ENCODE measurements at regions not wholly inside any gene's neighbourhood (a gene's known extent, or its start where the extent isn't known, plus 50 kb on each side); places are given as distances from the start of the nearest gene placed in this dataset.
"Not testable (repeated sequence)": the region's sequence is repeated elsewhere in the genome, so short reads cannot be mapped to it uniquely, and the experiment has no call there.

GRCh38 chr4:110850461-110851442, 227.9 kb upstream of the PITX2 start:
- DNase-seq, result no peak

GRCh38 chr4:110851989-110852388, 229.1 kb upstream of the PITX2 start:
- no peak for DNase-seq

- DNase-seq, result no peak
Measured at GRCh38 chr4:110852793-110853192, 229.9 kb upstream of the PITX2 start.

GRCh38 chr4:110853242-110853641, 230.4 kb upstream of the PITX2 start:
- DNase-seq, result no peak

DNA sequence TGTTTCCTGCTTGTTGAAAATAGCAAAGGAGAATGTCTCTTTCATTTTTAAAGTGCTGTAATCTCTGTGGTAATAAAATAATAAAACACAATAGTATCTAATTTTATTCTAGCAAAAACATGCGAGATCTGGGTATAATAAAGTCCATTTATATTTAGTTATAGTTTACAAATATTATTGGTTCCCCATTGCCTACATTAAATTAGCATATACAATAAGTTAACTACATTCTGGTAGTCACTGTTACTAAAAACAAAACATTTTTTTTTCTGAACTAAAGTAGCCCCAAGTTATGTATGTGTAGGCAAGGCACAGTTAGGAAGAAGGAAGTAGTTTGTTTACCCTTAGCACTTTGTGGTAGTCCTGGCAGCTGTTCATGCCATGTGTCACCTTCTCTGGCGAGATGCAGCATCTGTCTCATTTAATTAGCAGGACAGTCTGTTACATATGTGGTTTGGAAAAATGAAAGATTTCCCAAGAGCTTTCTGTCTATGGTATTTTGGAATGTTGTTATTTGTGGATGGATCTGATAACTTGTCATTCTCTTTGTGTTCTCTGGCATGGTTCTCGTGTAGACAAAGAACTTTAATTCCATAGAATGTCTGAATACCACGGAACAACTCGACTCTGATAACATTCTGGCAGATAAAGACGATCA, 231.3 kb upstream of the PITX2 start:
- no peak for DNase-seq

- DNase-seq, result no peak
Measured at GRCh38 chr4:110860125-110860524, 237.2 kb upstream of the PITX2 start.

- DNase-seq, result no peak
Measured at GRCh38 chr4:110860901-110861300, 238.0 kb upstream of the PITX2 start.

- no peak for DNase-seq
Measured at GRCh38 chr4:110865611-110866259, 242.9 kb upstream of the PITX2 start.

DNA sequence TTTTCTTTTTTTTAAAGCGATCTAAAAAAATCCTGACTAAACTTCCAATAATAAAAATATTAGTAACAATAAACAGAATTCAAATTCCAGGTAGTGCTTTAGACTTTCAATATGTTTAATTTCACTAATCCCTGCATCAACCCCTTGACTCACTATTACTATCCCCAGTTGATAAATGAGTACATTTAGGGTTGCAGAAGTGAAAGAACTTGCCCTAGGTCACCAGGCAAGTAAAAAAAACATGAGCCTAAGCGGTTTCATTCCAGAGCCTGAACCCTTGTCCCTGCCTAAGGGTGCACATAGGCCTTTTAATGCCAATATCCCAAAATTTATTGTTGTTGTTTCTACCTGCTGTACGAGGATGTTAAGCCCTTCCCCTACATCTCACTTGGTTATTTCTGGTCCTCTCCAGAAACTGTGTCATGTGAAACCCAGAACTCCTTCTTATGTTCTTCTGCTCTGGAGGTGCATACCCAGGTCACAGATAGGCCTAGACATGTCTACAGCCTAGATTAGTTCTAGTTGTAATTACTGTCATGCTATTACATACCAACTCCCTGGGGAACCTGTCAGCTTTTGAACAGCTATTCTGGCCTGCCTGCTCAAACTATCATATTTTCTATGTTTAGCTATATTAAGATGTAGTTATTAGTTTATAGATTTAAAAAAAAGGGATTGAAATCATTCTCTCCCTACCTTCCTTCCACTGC, 244.5 kb upstream of the PITX2 start:
- DNase-seq, result no peak

DNA sequence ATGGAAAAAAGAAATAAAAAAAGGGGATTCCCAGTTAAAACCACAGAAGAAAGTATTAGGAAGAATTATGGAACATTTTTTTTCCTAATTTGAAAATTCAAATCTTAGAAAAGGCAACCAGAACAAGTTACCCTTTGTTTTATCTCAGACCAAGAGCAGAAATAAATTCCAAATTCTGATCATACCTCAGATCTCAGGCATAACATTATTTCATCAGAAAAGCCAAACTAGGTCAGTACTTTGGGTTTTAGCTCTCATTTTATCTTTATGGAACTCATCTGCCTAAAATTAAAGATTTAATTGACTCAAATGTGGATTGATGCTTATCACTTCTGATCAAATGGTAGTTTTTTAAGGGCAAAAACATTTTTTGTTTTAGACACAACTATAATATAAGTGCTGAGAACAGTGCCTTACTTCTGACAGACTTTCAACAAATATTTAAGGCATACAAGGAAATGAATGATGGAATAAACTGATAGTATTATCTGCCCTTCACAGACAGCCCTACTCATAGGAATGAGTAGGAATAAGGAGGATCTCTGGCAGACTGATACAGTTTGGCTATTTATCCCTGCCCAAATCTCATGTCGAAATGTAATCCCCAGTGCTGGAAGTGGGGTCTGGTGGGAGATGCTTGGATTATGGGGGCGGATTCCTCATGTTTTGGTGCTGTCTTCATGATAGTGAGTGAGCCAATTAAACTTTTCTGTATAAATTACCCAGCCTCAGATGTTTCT, 245.3 kb upstream of the PITX2 start:
- no peak for DNase-seq

- DNase-seq, result no peak
Measured at GRCh38 chr4:110869114-110869513, 246.2 kb upstream of the PITX2 start.

- DNase-seq, result no peak
Measured at GRCh38 chr4:110869862-110870572, 247.1 kb upstream of the PITX2 start.

GRCh38 chr4:110876214-110876613, 253.3 kb upstream of the PITX2 start:
- DNase-seq, result not testable (repeated sequence)

DNA sequence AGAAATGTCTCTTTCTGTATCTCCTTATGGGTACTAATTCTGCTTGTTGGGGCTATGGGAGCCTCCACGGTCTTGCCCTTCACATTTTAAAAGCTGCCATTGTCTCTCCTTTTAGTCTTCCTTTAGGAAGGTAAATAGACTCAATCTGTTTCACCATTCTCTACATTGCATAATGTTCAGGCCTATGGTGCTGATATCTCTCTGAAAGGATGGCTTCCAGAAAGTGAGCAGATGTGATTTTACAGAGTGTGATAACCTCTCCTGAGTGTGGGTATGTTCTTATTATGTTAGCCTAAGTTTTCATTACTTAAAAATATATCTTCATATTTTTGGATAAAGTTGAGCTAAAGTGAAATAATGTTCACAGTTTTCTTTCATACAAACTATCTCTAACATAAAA, 254.0 kb upstream of the PITX2 start:
- no peak for DNase-seq

GRCh38 chr4:110877778-110878370, 255.0 kb upstream of the PITX2 start:
- no peak for DNase-seq

DNA sequence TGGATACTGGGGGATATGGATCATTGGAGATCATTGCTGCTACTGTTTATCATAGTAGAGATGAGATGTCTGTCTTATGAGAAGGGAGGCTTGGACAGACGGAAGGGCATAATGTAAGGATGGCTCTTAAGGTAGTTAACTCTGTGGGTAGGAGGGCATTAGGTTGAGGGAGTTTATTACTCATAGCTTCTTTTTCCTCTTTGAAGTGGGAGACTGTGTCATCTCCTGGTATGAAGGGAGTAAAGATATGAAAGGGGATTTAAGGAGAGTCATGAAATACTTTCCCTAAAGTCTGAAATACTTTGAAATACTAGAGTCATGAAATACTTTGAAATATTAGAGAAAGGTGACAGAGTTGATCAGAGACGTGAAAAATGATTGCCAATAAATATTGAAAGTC, 255.5 kb upstream of the PITX2 start:
- DNase-seq, result no peak

GRCh38 chr4:110878956-110879355, 256.1 kb upstream of the PITX2 start:
- no peak for DNase-seq

DNA sequence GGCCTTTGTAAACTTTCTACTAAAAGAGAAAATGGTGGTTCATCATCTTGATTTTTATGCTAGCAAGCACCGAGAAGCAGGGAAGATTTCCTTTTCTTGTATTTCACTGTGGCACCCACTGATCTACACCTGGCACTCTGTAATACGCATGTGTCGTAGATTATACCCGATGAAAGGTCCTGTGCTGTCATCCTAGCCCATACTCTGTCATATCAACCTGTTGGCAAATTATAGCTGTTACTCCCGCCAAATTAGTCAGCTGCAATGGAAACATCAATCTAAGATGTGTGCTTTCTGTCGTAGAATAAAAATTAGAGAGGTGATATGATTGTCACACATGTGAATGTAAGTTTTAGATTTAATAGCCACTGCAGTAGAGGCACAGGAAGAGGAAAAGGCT, 263.4 kb upstream of the PITX2 start:
- no peak for DNase-seq

DNA sequence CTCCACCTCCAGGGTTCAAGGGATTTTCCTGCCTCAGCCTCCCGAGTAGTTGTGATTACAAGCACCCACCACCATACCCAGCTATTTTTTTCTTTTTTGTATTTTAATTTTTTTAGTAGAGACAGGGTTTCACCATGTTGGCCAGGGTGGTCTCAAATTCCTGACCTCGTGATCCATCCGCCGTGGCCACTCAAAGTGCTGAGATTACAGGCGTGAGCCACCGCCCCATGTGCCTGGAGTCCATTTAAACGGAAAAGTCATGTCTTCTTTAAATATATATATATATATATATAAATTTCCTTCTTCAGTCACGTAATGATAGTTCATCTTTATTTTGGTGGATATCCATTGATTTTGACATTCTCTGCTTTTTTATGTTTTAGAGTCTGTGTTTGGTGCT, 264.0 kb upstream of the PITX2 start:
- DNase-seq, result no peak

DNA sequence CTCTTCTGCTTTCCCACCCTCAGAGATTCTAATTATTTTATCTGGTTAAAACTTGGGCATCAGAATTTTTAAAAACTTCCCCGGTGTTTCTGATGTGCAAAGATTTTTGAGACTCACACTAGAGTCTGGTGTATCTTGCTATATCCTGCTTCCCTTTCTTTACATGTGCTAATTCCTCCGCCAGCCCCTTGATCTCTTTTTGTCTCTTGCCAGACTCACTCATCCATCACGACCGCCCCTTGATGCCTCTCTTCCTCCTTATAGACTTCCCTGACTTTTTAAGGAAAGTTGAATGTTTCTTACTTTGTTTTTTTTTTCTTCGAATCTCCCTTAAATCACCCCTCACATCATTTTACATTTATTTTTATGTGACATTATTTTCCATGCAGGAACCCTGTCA, 274.9 kb upstream of the PITX2 start:
- DNase-seq, result no peak

DNA sequence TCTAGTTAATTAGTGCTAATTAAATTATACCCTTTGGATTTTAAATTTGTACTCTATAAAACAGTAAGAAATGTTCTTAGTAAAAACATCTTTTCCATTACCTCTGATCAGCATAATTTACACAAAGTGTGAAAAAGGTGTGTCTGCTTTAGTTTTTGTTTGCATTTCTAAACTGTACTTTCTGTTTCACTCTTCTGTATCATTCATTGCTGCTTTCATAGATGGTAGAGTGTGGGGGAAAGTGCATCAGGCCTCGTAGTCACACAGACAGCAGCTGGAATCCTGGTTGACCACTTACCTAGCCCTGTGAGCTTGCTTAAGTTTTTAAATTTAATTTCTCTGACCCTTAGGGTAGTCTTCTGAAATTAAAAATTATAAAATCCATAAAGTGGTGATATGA, 275.4 kb upstream of the PITX2 start:
- DNase-seq, result no peak
